SH-SY5Y (cell line): ENCODE measurements at regions not wholly inside any gene's neighbourhood (a gene's known extent, or its start where the extent isn't known, plus 50 kb on each side); places are given as distances from the start of the nearest gene placed in this dataset.

ENCODE experiments used
- GATA2 ChIP-seq: IDR thresholded peaks from 2 replicates; pipeline ENCODE4 v1.6.1; 2011; ENCODE audit warnings: mild to moderate bottlenecking, low read depth, low read length
- GATA3 ChIP-seq: IDR thresholded peaks from 2 replicates; pipeline ENCODE4 v1.6.1; 2011; ENCODE audit warnings: low read depth, mild to moderate bottlenecking, low read length, moderate library complexity

DNA sequence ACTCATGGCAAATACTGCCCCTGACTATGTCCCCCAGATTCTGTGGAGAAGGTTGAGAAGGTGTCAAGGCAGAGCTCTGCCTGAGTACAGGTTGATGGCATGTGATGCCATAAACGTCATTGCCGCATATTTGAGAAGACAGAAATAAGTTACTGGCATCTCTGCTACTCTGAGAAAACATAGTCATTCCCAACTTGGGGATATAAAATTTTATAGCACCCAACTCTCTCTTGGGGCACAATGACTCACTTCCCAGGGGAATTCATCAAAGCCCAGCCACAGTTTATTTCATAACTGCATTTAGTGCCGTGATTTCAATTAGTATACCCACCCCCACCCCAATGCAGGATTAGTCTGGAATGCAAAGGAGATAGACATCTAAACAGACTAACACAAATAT lies 101.9 kb upstream of the TNR start:
- TF ChIP-seq GATA2 (no peak), GATA3 (no peak)
